ENCODE measurements at regions not wholly inside any gene's neighbourhood (a gene's known extent, or its start where the extent isn't known, plus 50 kb on each side); places are given as distances from the start of the nearest gene placed in this dataset.
"Not testable (repeated sequence)": the region's sequence is repeated elsewhere in the genome, so short reads cannot be mapped to it uniquely, and the experiment has no call there.

- not testable (repeated sequence) for H2AFZ ChIP-seq (ENCODE audit: low read length); H4K20me1 ChIP-seq (ENCODE audit: insufficient read depth, low read length); H3K79me2 ChIP-seq (ENCODE audit: insufficient read depth, low read length); DNase-seq (ENCODE audit: insufficient read length, low spot score, missing footprints); H3K27ac ChIP-seq (ENCODE audit: low read depth, low read length); H3K9me3 ChIP-seq (ENCODE audit: low read depth, low read length); H3K27me3 ChIP-seq (ENCODE audit: insufficient read depth, low read length); H3K4me1 ChIP-seq (ENCODE audit: insufficient read depth, low read length); H3K4me3 ChIP-seq (ENCODE audit: insufficient read depth, low read length); H3K36me3 ChIP-seq (ENCODE audit: insufficient read depth, low read length); H3K4me2 ChIP-seq (ENCODE audit: insufficient read depth, low read length)
Observed at GRCh38 chr15:20307137-20307536, 234.5 kb downstream of the GOLGA6L6 start.

GRCh38 chr15:20306497-20307106 is 235.0 kb downstream of the GOLGA6L6 start:
- not testable (repeated sequence) for H3K4me2 ChIP-seq (ENCODE audit: insufficient read depth, low read length); H3K4me3 ChIP-seq (ENCODE audit: insufficient read depth, low read length); H3K36me3 ChIP-seq (ENCODE audit: insufficient read depth, low read length); H2AFZ ChIP-seq (ENCODE audit: low read length); H3K27ac ChIP-seq (ENCODE audit: low read depth, low read length); H3K4me1 ChIP-seq (ENCODE audit: insufficient read depth, low read length); H3K79me2 ChIP-seq (ENCODE audit: insufficient read depth, low read length); H4K20me1 ChIP-seq (ENCODE audit: insufficient read depth, low read length); H3K27me3 ChIP-seq (ENCODE audit: insufficient read depth, low read length); DNase-seq (ENCODE audit: insufficient read length, low spot score, missing footprints)
- peaks cover 12% of the 10 kb centered on the region for H3K9me3 ChIP-seq (ENCODE audit: low read depth, low read length)

GRCh38 chr15:20305912-20306311 is 235.7 kb downstream of the GOLGA6L6 start:
- H3K36me3 ChIP-seq (ENCODE audit: insufficient read depth, low read length); DNase-seq (ENCODE audit: insufficient read length, low spot score, missing footprints); H3K4me2 ChIP-seq (ENCODE audit: insufficient read depth, low read length); H3K27ac ChIP-seq (ENCODE audit: low read depth, low read length); H2AFZ ChIP-seq (ENCODE audit: low read length); H4K20me1 ChIP-seq (ENCODE audit: insufficient read depth, low read length); H3K79me2 ChIP-seq (ENCODE audit: insufficient read depth, low read length); H3K27me3 ChIP-seq (ENCODE audit: insufficient read depth, low read length); H3K4me3 ChIP-seq (ENCODE audit: insufficient read depth, low read length); H3K4me1 ChIP-seq (ENCODE audit: insufficient read depth, low read length): not testable (repeated sequence)
- peaks cover 15% of the 10 kb centered on the region for H3K9me3 ChIP-seq (ENCODE audit: low read depth, low read length)

- not testable (repeated sequence) for H3K4me1 ChIP-seq (ENCODE audit: insufficient read depth, low read length); H2AFZ ChIP-seq (ENCODE audit: low read length); H3K4me2 ChIP-seq (ENCODE audit: insufficient read depth, low read length); H3K4me3 ChIP-seq (ENCODE audit: insufficient read depth, low read length); DNase-seq (ENCODE audit: insufficient read length, low spot score, missing footprints); H3K27ac ChIP-seq (ENCODE audit: low read depth, low read length); H3K79me2 ChIP-seq (ENCODE audit: insufficient read depth, low read length); H3K36me3 ChIP-seq (ENCODE audit: insufficient read depth, low read length); H4K20me1 ChIP-seq (ENCODE audit: insufficient read depth, low read length); H3K27me3 ChIP-seq (ENCODE audit: insufficient read depth, low read length)
- peaks cover 15% of the 10 kb centered on the region for H3K9me3 ChIP-seq (ENCODE audit: low read depth, low read length)
Observed at GRCh38 chr15:20305015-20305465, 236.6 kb downstream of the GOLGA6L6 start.

- H4K20me1 ChIP-seq (ENCODE audit: insufficient read depth, low read length); H2AFZ ChIP-seq (ENCODE audit: low read length); H3K36me3 ChIP-seq (ENCODE audit: insufficient read depth, low read length); H3K4me3 ChIP-seq (ENCODE audit: insufficient read depth, low read length); H3K4me1 ChIP-seq (ENCODE audit: insufficient read depth, low read length); H3K27ac ChIP-seq (ENCODE audit: low read depth, low read length); H3K27me3 ChIP-seq (ENCODE audit: insufficient read depth, low read length); H3K4me2 ChIP-seq (ENCODE audit: insufficient read depth, low read length); DNase-seq (ENCODE audit: insufficient read length, low spot score, missing footprints); H3K79me2 ChIP-seq (ENCODE audit: insufficient read depth, low read length): not testable (repeated sequence)
- H3K9me3 ChIP-seq (ENCODE audit: low read depth, low read length): peaks cover 15% of the 10 kb centered on the region
Observed at GRCh38 chr15:20304282-20305014, 237.2 kb downstream of the GOLGA6L6 start.

GRCh38 chr15:20303248-20304171 is 238.1 kb downstream of the GOLGA6L6 start:
- H3K4me3 ChIP-seq (ENCODE audit: insufficient read depth, low read length); H4K20me1 ChIP-seq (ENCODE audit: insufficient read depth, low read length); H3K27ac ChIP-seq (ENCODE audit: low read depth, low read length); H3K4me2 ChIP-seq (ENCODE audit: insufficient read depth, low read length); H3K79me2 ChIP-seq (ENCODE audit: insufficient read depth, low read length); DNase-seq (ENCODE audit: insufficient read length, low spot score, missing footprints); H3K36me3 ChIP-seq (ENCODE audit: insufficient read depth, low read length); H2AFZ ChIP-seq (ENCODE audit: low read length); H3K27me3 ChIP-seq (ENCODE audit: insufficient read depth, low read length); H3K4me1 ChIP-seq (ENCODE audit: insufficient read depth, low read length): not testable (repeated sequence)
- H3K9me3 ChIP-seq (ENCODE audit: low read depth, low read length): peaks cover 15% of the 10 kb centered on the region

- H3K27me3 ChIP-seq (ENCODE audit: insufficient read depth, low read length); H3K27ac ChIP-seq (ENCODE audit: low read depth, low read length); H3K4me3 ChIP-seq (ENCODE audit: insufficient read depth, low read length); H3K36me3 ChIP-seq (ENCODE audit: insufficient read depth, low read length); H3K4me1 ChIP-seq (ENCODE audit: insufficient read depth, low read length); DNase-seq (ENCODE audit: insufficient read length, low spot score, missing footprints); H3K4me2 ChIP-seq (ENCODE audit: insufficient read depth, low read length); H4K20me1 ChIP-seq (ENCODE audit: insufficient read depth, low read length); H2AFZ ChIP-seq (ENCODE audit: low read length); H3K79me2 ChIP-seq (ENCODE audit: insufficient read depth, low read length): not testable (repeated sequence)
- peaks cover 15% of the 10 kb centered on the region for H3K9me3 ChIP-seq (ENCODE audit: low read depth, low read length)
Observed at GRCh38 chr15:20302141-20303069, 239.2 kb downstream of the GOLGA6L6 start.

GRCh38 chr15:20301471-20302081 is 240.0 kb downstream of the GOLGA6L6 start:
- not testable (repeated sequence) for H4K20me1 ChIP-seq (ENCODE audit: insufficient read depth, low read length); H3K79me2 ChIP-seq (ENCODE audit: insufficient read depth, low read length); H3K27me3 ChIP-seq (ENCODE audit: insufficient read depth, low read length); H3K36me3 ChIP-seq (ENCODE audit: insufficient read depth, low read length); H3K4me2 ChIP-seq (ENCODE audit: insufficient read depth, low read length); H2AFZ ChIP-seq (ENCODE audit: low read length); H3K4me1 ChIP-seq (ENCODE audit: insufficient read depth, low read length); DNase-seq (ENCODE audit: insufficient read length, low spot score, missing footprints); H3K27ac ChIP-seq (ENCODE audit: low read depth, low read length); H3K4me3 ChIP-seq (ENCODE audit: insufficient read depth, low read length)
- peaks cover 13% of the 10 kb centered on the region for H3K9me3 ChIP-seq (ENCODE audit: low read depth, low read length)
